Endothelial cell of hepatic sinusoid (primary cell): ENCODE measurements at regions not wholly inside any gene's neighbourhood (a gene's known extent, or its start where the extent isn't known, plus 50 kb on each side); places are given as distances from the start of the nearest gene placed in this dataset.
"Not testable (repeated sequence)": the region's sequence is repeated elsewhere in the genome, so short reads cannot be mapped to it uniquely, and the experiment has no call there.

Experiments
- in situ Hi-C: cut with HindIII; loops from 2 replicates; pipeline ENCODE4 v1.10.0; 2017; ENCODE audit warnings: low sequenced_read_pairs

GRCh38 chr4:120317713-120318112 lies 251.1 kb upstream of the MAD2L1 start:
- in situ Hi-C loops: no loop called here

GRCh38 chr4:120316416-120316815 lies 249.8 kb upstream of the MAD2L1 start:
- in situ Hi-C loops: no loop called here

- in situ Hi-C loops: no loop called here
Observed at GRCh38 chr4:120314969-120315368, 248.3 kb upstream of the MAD2L1 start.

- in situ Hi-C loops: no loop called here
Observed at GRCh38 chr4:120304801-120305200, 238.2 kb upstream of the MAD2L1 start.

- in situ Hi-C loops: no loop called here
Observed at GRCh38 chr4:120299631-120300030, 233.0 kb upstream of the MAD2L1 start.

GRCh38 chr4:120293341-120293740 lies 226.7 kb upstream of the MAD2L1 start:
- in situ Hi-C loops: no loop called here

- in situ Hi-C loops: no loop called here
Observed at GRCh38 chr4:120291541-120291940, 224.9 kb upstream of the MAD2L1 start.

- in situ Hi-C loops: no loop called here
Observed at GRCh38 chr4:120290553-120290952, 223.9 kb upstream of the MAD2L1 start.

GRCh38 chr4:120286813-120287212 lies 220.2 kb upstream of the MAD2L1 start:
- in situ Hi-C loops: no loop called here

GRCh38 chr4:120281581-120281980 lies 214.9 kb upstream of the MAD2L1 start:
- in situ Hi-C loops: no loop called here

- in situ Hi-C loops: no loop called here
Observed at GRCh38 chr4:120277391-120277790, 210.7 kb upstream of the MAD2L1 start.

- in situ Hi-C loops: no loop called here
Observed at GRCh38 chr4:120266602-120267001, 200.0 kb upstream of the MAD2L1 start.

- in situ Hi-C loops: no loop called here
Observed at GRCh38 chr4:120263618-120264017, 197.0 kb upstream of the MAD2L1 start.

GRCh38 chr4:120261117-120261516 lies 194.5 kb upstream of the MAD2L1 start:
- in situ Hi-C loops: no loop called here

- in situ Hi-C loops: not testable (repeated sequence)
Observed at GRCh38 chr4:120256112-120256775, 189.6 kb upstream of the MAD2L1 start.

- in situ Hi-C loops: no loop called here
Observed at GRCh38 chr4:120238277-120238973, 171.8 kb upstream of the MAD2L1 start.

- in situ Hi-C loops: no loop called here
Observed at GRCh38 chr4:120236873-120237272, 170.2 kb upstream of the MAD2L1 start.

GRCh38 chr4:120232050-120232449 lies 165.4 kb upstream of the MAD2L1 start:
- in situ Hi-C loops: no loop called here

GRCh38 chr4:120228086-120228485 lies 161.4 kb upstream of the MAD2L1 start:
- in situ Hi-C loops: no loop called here

GRCh38 chr4:120227554-120227953 lies 160.9 kb upstream of the MAD2L1 start:
- in situ Hi-C loops: no loop called here

- in situ Hi-C loops: no loop called here
Observed at GRCh38 chr4:120225527-120225926, 158.9 kb upstream of the MAD2L1 start.

GRCh38 chr4:120218981-120219380 lies 152.3 kb upstream of the MAD2L1 start:
- in situ Hi-C loops: no loop called here

- in situ Hi-C loops: no loop called here
Observed at GRCh38 chr4:120215350-120215749, 148.7 kb upstream of the MAD2L1 start.
